GM18909 (cell line): ENCODE measurements at regions not wholly inside any gene's neighbourhood (a gene's known extent, or its start where the extent isn't known, plus 50 kb on each side); places are given as distances from the start of the nearest gene placed in this dataset.
"Not testable (repeated sequence)": the region's sequence is repeated elsewhere in the genome, so short reads cannot be mapped to it uniquely, and the experiment has no call there.

Experiments
- ATAC-seq: cut with Tn5 transposase; IDR thresholded peaks from one replicate; pipeline ENCODE4 v1.9.1; 2021; ENCODE audit warnings: mild to moderate bottlenecking; ENCODE audit not compliant: unreplicated experiment, poor library complexity

DNA sequence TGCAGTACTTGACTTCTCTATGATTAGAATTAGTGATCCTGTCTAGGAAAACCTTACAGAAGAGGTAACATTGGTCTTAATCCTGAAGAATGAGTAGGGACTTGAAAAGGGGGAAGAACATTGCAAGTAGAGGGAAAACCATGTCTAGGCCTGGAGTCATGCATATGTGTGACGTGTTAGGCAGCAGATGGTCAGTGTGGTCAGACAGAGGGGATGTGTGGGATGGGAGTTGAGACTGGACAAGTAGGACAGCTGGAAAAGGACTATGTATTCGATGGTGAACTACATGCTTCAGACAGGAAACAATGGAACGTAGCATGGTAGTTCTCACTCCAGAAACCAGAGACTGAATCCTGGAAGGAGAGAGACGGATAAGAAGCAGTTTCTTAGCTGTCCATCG, 235.6 kb upstream of the LRTM1 start:
- ATAC-seq: no peak

GRCh38 chr3:55162031-55162795, 234.4 kb upstream of the LRTM1 start:
- no peak for ATAC-seq

- ATAC-seq: no peak
These were observed 233.4 kb upstream of the LRTM1 start for GRCh38 chr3:55161231-55161630.

DNA sequence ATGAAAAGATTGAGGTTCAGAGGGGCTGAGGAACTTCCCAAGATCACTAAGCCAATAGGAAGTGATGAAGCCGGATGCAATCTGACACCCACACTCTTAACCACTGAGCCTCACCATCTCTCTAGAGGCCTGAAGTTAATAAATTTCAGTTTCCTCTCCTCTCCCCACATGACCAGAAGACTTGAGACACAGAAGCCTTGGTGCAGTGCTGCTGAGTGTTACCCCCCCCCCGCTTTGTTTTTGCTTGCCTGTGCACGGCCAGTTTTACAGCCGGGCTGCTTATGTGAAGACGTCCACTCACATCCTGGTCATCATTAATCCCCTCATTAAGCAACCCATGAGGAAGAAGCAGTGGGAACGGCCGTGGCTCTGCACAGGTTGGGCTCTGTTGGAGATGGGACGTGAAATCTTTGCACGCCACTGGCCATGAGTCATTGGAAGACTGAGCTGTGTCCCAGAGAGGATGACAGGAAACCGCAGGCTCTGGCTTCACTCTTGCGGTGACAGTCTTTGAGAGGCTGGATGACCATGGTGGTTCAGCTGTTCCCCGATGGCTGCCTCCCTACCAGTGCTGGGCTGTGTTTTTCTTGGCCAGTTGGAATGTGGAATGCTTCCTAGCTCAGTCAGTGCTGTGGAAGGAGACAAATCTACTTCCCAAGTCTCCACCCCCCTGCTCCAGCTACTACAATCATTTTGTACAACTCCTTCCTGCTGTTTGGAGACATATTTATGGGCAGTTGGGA, 232.6 kb upstream of the LRTM1 start:
- peak; percentile 87 for ATAC-seq

- peak; percentile 4 for ATAC-seq
These were observed 231.9 kb upstream of the LRTM1 start for GRCh38 chr3:55159711-55160110.

- ATAC-seq: no peak
These were observed 231.2 kb upstream of the LRTM1 start for GRCh38 chr3:55159016-55159415.

DNA sequence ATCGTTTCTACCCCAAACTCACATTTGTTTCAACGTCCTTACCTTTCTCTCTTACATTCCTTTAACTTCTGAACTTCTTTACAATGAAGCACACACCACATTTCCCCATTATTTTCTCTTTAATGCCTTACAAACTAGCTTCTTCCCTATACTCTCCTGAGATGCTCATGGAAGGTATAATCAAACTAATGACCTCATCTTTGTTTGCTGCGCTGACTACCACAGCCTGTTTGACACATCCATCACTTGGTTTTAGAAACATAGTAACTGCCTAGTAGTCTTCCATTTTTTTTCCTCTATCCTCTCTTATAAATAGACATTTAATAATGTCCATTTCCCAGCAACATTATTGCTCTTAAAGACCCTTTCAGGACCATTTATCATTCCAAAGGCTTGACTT, 230.5 kb upstream of the LRTM1 start:
- no peak for ATAC-seq

GRCh38 chr3:55157731-55158130, 229.9 kb upstream of the LRTM1 start:
- ATAC-seq: no peak

- ATAC-seq: no peak
These were observed 229.2 kb upstream of the LRTM1 start for GRCh38 chr3:55156851-55157650.

- ATAC-seq: no peak
These were observed 220.2 kb upstream of the LRTM1 start for GRCh38 chr3:55147856-55148720.

DNA sequence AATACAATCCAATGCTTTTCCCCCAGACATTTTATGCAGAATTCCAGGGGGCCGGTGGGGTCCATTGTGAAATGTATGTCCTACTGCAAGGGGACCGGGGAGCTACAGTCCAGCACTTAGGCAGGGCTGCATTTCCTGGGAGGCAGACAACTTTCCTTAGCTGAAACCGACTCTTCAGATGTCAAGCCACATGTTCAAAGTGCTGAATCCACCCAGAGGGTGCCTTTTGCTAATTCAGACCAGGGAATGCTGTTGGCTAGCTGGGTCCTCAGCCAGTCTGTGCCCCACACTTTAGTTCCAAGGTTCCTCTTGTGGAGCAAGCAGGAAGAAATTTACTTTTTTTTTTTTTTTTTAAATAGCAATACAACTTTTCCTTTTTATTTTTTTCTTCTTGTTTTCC, 219.5 kb upstream of the LRTM1 start:
- ATAC-seq: no peak

GRCh38 chr3:55146216-55146615, 218.4 kb upstream of the LRTM1 start:
- no peak for ATAC-seq

DNA sequence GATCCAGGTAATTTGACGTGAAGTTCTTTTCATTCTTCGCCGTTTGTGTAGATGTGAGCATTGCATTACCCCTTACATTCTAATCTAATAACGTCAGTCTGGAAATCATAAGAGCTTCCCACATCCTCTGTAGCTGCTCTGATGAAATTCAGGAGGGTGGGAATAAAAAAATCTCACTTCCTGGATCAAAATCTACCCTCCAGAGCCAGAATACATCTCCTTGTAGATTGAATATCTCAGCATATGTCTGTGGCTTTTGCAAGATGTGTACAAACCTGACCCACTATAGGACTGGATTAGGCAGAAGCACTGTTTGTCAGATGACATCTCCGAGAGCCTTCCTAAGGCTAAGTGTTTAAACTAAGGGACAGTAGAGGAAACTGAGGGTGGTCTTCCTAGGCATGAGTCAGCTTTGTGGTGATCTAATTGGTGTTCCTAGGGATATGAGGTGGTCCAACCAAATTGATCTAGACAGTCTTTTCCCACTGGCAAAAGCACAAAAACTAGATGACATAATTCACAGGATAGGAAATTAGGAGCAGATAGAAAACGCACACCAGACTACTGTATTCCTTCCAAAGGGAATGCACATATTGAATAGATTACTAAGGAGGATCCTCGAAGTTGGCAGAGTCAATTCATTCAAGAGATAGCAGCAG, 216.3 kb upstream of the LRTM1 start:
- no peak for ATAC-seq

DNA sequence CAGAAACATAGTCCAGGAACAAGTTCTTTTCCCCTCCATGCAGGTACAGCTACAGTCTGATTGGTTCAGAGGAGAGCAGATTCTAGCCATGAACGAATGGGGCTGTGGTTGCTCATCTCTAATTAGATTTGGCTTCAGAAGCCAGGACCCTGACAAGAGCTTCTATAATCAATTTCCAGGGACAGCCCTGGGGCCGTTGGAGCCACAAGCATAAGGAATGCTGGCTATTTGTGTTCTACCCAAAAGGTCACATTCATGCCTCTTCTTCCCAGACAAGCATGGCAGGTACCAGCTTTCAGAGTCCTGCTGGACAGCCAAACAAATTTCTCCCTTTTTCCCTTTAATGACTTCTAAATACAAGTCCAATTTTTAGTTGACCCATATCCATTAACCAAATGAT, 215.5 kb upstream of the LRTM1 start:
- ATAC-seq: no peak

- ATAC-seq: not testable (repeated sequence)
These were observed 208.4 kb upstream of the LRTM1 start for GRCh38 chr3:55136291-55136690.

- ATAC-seq: no peak
These were observed 200.5 kb upstream of the LRTM1 start for GRCh38 chr3:55128225-55128823.

DNA sequence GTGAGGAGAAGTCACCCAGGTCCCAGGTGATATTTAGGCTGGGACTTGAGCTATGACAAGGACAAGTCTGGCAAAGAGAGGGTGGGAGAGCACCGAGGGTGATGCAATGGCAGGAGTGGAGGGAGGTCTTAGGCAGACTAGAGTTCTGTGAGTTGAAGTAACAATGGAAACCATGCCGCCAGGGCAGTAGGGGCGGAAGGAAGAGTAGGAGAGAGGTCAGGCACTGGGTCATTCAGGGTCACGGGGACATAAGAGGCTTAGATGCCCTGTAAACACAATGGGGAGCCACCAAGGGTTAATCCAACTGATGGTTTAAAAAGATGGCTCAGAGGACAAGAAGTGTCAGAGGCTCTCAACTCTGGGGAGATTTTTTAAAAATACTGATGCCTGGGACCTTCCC, 199.7 kb upstream of the LRTM1 start:
- ATAC-seq: no peak

- ATAC-seq: no peak
These were observed 196.5 kb upstream of the LRTM1 start for GRCh38 chr3:55124371-55124770.
